Tibial nerve (tissue), 4 donors: ENCODE measurements at regions not wholly inside any gene's neighbourhood (a gene's known extent, or its start where the extent isn't known, plus 50 kb on each side); places are given as distances from the start of the nearest gene placed in this dataset.

ENCODE experiments used
- EP300 ChIP-seq, 2 donors: sonication (generic); formaldehyde crosslinking; IDR thresholded peaks; one replicate each; pipeline ENCODE4 v1.6.1; 2017; ENCODE audit warnings: antibody characterized with exemption in 2 of 2, mild to moderate bottlenecking in 1 of 2
- TF ChIP-seq, protein P1 (sequence below), 5 experiments: fragments of 200-600 bp in 3 of 5; fragments of 450-650 bp in 2 of 5; sonication (generic) in 3 of 5; IDR thresholded peaks; one replicate each; pipeline ENCODE4 v1.5.1; 2016 to 2019; ENCODE audit warnings: antibody characterized with exemption in 5 of 5, mild to moderate bottlenecking in 3 of 5, moderate library complexity in 2 of 5

DNA sequence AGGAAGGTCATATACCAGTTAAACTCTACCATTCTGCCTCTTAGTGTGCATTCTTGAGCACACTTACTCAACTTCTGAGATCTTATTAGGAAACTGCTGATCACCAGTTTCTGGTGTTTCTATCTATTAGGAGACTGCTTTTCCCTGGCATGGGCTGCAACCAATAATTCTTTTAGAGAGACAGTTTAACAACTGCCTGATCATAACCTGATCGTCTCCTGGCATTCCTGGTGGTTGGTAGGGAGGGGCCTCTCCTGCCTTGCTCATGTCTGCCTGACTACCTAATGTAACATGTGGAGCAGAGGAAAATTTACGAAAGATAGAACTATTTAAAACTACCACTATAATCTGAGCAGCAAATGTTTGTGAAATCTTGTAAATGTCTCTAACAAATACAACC is 75.3 kb upstream of the MGAT4C start:
- TF ChIP-seq, protein P1, sequence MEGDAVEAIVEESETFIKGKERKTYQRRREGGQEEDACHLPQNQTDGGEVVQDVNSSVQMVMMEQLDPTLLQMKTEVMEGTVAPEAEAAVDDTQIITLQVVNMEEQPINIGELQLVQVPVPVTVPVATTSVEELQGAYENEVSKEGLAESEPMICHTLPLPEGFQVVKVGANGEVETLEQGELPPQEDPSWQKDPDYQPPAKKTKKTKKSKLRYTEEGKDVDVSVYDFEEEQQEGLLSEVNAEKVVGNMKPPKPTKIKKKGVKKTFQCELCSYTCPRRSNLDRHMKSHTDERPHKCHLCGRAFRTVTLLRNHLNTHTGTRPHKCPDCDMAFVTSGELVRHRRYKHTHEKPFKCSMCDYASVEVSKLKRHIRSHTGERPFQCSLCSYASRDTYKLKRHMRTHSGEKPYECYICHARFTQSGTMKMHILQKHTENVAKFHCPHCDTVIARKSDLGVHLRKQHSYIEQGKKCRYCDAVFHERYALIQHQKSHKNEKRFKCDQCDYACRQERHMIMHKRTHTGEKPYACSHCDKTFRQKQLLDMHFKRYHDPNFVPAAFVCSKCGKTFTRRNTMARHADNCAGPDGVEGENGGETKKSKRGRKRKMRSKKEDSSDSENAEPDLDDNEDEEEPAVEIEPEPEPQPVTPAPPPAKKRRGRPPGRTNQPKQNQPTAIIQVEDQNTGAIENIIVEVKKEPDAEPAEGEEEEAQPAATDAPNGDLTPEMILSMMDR (IDR thresholded peaks at IDR 0.05) = no peak
- TF ChIP-seq EP300 (IDR thresholded peaks at IDR 0.05) = no peak
